Urothelium cell line (cell line): ENCODE measurements at regions not wholly inside any gene's neighbourhood (a gene's known extent, or its start where the extent isn't known, plus 50 kb on each side); places are given as distances from the start of the nearest gene placed in this dataset.

Experiments used
- DNase-seq: peaks from one replicate; pipeline ENCODE4 v3.0.0; 2011; ENCODE audit warnings: low spot score, mixed read lengths
- FAIRE-seq: peaks from 2 replicates; lab custom pipeline; 2011; peaks lifted over from hg19 to GRCh38; lab: Jason Lieb, UNC

DNA sequence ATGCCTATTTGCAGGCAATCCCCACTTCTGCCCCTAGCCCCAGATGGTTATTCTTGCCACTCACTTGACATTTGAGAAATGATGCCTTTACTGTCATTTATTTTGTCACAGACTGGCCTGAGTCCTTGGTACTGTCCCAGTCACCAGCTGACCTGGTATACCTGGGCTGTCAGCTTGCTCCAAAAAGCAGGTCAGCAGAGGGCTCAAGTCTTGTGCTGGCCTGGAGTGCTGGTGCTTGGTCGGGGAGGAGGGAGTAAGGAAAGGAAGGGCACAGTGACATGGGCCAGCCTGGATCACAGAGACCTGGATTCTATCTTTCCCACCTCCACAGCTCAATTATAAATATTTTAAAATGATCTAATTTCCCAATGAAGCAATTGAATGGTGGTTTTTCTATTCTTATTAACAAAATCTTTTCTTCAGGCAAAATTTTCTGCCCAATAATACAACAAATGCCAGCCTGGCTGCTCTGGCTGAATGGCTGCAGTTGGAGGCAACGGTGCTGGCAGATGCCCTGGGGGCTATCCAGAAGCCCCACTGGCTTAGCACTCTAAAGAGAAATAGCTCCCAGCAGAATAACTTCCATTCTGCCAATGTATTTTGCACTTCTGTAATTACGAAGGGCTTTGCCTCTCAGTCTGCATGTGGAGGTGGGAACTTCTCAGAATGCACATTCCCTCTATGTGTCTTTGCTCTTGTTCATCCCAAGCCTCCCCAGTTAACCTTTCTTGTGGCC lies 160.6 kb downstream of the GADD45G start:
- FAIRE-seq (no peak), DNase-seq (no peak)

DNA sequence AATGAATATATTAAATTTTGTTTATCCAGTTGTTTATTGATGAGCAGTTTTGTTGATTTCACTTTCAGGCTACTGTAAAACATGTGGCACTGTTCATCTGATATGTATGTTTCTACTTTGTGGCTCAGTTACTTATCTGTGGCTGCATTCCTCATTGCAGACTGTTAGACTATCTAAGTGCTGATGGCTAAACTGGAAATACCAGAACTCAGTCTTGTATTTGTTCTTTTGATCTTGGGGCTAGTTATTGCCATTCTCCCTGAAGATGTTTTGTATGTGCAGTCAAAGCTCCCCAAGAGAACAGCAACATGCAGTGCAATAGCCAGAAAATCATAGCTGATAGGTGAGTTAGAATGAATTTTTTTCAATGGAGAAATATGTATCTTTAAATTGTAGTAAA lies 162.2 kb downstream of the GADD45G start:
- DNase-seq = no peak
- FAIRE-seq = no peak

DNA sequence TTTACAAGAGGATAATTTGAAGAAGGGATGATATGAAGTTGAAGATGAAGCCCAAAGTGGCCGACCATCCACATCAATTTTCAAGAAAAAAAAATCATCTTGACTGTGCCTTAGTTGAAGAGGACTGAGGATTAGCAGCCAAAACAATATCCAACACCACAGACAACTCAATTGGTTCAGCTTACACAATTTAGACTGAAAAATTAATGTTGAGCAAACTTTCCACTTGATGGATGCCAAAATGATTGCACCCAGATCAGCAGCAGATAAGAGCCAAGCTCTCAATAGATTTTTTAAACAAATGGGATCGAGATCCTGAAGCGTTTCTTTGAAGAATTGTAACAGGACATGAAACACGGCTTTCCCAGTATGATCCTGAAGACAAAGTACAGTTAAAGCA lies 163.2 kb downstream of the GADD45G start:
- FAIRE-seq = no peak
- no peak for DNase-seq

DNA sequence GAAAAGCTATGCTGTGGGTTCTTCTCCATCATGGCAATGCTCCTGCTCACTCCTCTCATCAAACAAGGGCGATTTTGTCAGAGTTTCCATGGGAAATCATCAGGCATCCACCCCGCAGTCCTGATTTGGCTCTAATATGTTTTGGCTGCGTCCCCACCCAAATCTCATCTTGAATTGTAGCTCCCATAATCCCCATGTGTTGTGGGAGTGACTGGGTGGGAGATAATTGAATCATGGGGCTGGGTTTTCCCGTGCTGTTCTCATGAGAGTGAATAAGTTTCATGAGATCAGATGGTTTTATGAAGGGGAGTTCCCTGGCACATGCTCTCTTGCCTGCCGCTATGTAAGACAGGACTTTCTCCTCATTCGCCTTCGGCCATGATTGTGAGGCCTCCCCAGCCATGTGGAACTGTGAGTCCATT lies 163.8 kb downstream of the GADD45G start:
- DNase-seq (no peak), FAIRE-seq (no peak)

DNA sequence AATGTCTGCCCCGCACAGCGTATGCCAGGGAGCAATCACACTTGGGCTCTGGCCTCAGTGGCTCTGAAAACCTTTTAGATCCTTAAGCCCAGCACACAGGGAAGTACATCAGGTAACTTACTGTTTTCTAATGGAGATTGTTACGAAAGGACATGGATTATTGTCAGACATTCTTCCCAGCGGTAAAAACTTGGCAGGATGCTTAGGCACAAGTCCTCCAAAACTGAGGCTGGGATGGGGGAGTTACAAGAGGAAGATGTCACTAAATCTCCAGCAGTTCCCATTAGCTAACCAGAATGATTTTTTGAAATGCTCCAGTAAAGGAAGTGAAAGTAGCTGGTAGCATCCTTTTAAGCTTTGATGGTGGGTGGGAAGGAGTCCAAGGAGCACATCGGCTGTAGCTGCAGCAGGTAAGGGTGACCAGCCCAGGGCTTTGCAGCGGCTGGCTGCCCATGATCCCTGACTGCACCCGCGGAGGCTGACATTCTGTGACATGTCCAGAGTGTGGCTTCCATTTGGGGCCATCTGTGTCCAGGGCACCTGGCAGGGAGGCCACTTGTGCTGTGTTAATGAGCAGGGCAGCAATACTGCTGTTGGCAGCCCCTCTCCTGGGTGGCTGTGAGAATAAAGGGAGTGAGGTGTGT lies 165.8 kb downstream of the GADD45G start:
- DNase-seq = no peak
- FAIRE-seq = no peak

DNA sequence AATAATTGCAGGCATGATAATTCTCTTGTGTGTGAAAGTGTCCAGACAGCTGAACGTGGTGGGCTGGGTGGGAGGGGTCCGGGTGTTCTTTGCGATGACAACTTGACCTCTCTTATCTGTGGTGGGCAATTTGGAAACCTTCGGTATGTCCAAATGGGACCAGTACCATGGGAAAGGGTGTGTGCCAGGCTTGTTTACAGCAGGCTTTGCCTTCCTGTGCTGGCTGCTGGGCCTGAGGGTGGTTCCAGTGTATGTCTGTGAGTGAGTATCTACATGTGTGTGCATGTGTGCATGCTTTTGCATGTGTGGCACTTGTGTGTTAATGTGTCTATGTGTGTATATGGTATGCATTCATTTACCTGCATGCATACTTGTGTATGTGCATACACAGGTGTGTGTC lies 166.4 kb downstream of the GADD45G start:
- no peak for DNase-seq
- no peak for FAIRE-seq

DNA sequence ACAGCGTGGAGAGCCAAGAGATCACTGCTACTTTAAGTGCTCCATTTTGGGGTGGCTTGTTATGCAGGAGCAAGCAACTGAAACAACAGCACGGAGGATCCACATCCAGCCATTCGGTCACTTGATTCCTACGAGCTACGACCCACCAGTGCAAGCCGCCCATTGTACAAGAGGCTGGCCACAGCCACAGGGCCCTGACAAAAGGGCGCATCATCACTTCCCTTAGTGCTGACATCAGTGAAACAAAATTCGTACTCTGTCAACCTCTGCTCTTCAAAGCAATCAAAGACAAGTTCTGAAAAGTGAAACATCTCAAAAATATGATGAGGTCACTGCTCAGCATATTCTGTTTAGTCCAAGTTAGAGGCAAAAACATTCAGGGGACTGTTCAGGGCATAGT lies 168.4 kb downstream of the GADD45G start:
- FAIRE-seq (no peak), DNase-seq (no peak)

DNA sequence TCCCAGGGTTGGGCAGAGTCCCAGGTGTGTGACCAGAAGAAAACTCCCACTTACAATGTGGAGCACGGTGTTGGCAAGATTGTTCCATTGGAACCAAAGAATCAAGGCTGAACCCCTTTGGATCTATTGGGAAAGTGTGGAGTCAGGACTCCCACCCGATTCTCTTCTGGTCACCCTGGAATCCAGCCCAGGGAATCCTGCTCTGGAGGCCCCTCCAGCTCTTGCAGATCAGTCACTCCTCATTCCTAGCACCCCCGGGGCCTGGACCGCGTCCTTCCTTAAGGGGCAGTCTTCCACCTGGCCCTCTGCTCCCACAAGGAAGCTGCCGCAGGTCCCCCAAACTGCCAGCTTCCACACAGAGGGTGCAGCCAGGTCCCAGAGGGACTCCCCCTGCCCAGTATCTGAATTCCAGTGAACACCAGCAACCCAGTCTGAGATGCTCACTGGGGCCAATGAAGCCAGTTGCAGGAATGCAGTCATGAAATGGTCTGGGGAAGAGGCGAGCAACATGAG lies 170.1 kb downstream of the GADD45G start:
- DNase-seq (no peak), FAIRE-seq (no peak)

DNA sequence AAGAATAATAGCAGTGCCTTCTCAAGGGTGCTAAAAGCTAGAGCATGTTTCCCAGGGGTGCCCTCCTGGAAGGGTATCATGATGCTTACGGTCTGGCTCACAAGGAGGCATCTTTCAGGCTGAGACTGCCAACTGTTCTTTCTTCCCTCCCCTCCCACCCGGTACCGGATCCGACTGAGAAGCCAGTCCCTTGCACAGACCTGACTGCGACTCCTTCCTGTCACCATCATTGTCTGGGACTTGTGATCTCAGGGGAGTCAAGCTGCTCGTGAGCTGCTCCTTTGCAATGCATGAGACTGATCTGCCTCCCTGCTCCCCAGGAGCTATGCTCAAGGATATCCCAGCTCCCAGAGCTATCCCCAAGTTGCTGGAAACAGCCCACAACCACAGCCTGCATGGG lies 170.8 kb downstream of the GADD45G start:
- FAIRE-seq = no peak
- DNase-seq = no peak

DNA sequence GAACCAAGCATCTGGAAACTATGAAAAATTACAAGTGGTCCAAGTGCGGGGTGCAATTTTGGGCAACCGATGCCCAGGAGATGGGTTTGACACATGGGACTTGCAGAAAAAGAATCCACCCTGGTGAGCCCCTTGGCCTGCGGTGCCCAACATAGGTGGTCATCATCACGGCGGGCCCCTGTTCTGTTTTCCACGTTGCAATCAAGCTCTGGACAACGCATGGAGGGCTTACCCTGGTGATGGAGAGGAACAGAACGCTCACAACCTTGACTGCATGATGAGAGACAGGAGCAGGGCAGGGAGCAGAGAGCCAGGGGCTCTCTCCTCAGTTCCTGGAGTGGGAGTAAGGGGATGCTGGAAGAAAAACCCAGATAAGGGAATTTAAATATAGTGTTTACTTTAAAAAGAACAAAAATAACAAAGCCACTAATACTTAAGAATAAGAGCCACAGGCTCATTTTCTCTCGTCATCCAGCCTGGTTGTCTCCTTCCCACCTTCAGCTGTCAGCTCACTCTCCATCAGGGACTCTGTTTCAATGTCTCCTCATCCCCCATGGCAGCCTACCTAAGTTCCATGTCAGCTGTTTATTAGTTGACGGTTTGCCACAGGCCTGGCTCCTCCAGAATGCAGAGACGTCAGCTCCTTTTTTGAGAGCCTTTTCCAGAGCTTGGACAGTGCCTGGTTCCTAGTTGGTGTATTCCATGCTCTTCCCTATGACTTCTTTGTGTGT lies 172.1 kb downstream of the GADD45G start:
- FAIRE-seq = no peak
- no peak for DNase-seq

DNA sequence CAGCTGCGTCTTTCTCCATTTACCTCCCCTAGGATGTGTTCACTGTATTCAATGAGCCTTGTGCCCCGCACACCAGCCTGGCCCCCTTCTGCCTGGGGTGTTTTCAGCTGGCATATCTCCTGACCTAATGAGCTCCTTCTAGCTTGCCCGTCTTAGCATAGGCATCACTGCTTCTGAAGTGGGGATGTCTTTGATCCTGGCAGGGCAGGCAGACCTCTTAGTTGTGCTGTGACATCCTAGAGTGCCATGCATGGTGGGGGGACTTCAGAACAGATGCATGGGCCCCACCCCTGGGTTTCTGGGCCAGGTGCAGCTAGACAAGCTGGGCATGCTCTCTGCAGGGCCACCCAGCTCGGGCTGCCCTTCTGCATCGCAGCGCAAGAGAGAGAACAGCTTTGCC lies 172.7 kb downstream of the GADD45G start:
- FAIRE-seq = no peak
- no peak for DNase-seq

DNA sequence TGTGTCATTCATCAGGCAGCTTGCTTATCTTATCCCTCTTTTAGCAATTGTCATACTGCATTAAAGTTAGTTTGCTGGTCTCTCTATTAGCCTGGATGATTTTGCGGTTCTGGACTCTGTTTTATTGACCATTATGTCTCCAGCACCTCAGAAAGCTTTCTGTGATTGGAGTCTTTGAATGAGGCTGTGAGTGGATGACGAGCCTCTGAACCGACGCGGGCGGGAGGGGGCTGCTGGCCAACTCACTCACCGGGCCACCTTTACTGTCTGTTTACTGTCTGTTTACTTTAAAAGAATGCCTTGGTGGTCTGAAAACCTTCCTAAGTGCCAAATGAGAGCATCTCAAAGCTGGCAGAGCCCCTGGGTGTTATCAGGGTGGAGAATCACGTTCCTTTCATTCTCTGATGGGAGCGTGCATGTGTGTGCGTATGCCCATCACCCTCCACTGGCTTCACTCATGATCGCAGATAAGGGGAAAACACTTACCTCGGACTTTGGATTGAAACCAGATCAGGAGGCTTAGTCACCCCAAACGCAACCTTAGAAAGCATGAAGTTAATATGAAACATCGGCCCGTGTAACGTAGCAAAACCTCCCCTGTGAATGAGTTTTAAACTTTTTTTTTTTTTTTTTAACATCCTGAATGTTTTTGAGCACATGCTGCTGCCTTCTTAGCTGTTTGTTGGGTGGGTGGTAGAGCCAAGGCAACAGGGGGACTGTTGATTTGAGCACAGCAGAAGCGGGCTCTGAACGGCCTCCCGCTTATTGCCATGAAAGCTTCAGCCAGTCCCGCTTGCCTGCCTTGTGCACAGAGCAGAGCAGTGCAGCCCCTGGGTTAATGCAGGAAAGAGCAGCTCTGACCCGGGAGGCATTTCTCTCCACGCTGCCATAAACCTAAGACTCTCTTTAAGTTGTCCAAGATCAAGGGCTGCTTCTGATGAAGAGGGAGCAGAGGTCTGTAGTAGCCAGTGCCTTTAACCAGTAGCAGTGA lies 173.6 kb downstream of the GADD45G start:
- no peak for FAIRE-seq
- no peak for DNase-seq

DNA sequence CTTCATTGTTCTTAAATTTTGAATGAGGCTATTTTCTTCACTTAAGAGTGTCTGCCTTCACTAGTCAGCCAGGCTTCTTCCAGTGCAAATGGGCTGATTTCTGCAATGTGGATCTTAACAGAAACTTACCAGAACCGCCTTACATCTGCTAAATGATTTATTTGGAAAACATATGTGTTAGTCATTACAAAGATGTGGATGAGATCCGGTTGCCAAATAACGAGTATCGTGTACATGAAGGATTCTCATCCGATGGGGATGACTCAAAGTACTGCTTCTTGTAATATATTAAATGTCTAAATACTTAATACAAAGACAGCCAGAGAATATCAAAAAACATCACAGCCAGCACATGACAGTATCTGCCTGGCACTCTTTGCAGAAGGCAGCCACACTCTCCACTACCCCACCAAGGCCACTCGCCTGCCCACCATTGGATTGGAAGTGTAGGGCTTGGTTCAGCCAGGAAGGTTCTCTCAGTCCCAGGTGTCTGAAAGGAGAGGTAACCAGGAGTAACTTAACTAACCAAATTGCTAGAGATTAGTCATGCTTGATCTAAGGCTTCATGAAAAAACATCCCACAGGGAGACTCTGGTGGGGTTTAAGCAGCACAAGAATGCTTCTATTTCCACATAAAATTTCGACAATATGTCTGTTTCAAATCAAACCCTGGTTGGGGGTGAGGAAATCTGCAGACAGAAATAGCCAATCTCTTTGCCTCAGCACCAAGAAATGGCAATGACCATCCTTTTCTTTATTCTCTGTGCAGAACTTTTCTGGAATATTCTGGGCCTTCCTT lies 174.8 kb downstream of the GADD45G start:
- DNase-seq = no peak
- no peak for FAIRE-seq

DNA sequence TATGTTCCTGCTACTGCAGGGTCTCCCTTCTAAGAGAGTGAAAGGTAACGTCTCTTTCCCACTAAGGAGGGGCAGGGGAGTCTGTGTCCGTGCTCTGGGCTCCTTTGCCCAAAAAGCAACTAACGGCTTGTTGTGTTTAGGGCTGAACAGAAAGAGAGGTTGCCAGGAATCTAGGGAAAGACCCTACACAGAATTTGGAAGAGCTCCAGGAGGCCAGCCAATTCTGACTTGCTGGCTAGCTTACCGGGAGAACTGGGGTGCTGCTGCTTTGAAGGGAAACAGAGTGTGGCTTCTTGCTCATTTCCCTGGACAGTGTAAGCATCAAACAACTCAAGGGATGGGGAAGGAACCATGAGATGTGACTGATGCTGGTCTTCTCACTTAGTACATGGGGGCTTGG lies 176.1 kb downstream of the GADD45G start:
- DNase-seq (no peak), FAIRE-seq (no peak)

DNA sequence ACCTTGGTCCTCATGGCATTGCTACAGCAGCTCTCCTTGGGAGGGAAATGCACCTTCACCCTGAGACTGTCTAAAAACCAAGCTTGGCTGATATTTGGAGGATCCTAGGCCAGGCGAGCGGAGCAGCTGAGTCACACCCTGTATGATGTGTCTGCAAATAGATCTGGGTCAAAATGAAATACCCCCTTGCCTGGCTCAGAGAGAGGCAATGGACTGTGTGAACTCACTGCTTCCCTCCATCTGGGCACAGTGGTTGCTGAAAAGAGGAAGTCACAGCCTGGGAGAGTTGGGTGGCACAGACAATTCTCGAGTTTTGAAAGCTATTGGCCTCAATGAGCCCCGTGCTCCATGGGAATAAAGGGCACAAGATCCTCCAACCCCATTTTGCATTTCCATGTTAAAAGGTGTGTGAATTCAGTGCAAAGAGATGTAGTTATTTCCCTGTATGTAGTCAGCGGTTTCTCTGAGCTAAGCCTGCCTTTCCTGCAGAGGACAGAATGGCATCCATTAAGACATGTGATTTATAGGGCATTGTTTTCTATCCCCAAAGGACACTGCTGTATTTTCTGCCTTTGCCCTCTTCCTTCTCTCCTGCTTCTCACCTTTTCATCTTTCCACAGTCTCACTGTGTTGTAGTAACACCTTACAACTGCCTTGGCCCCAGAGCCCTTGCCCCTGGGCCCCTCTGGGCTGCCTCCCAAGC lies 177.2 kb downstream of the GADD45G start:
- no peak for DNase-seq
- no peak for FAIRE-seq

DNA sequence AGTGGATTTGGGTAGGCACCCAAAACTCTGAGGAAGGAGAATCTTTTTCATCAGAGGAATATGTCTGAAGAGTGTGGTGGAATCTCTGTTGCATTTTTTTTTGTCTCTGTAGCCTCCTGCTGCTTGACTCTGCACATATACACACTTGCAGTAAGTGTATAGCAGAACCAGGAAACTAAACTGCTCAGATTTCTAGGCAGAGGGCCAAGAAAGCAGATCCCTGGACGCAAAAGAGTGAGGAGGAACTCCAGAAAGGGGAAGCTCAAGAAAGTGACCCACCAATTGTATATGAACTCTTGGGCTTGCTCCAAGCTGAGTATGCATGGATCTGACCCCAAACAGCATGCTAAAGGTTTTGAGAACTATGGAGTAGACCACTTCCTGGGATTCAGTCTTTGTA lies 181.8 kb downstream of the GADD45G start:
- DNase-seq (no peak), FAIRE-seq (no peak)

DNA sequence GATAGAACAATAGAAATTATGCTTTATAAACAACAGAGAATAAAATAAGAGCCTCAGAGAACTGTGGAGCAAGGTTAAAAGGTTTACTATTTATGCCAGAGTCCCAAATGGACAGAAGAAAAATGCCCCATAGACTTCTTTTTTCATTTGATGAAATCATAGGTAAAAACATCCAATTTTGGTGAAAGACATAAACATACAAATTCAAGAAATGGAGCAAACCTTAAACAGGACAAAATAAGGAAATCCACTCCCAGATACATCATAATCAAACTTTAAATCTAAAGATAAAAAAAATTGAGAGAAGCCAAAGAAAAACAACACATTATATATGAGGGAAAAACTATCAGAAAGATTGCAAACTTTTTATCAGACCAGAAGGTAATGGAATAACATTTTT lies 182.8 kb downstream of the GADD45G start:
- DNase-seq = no peak

DNA sequence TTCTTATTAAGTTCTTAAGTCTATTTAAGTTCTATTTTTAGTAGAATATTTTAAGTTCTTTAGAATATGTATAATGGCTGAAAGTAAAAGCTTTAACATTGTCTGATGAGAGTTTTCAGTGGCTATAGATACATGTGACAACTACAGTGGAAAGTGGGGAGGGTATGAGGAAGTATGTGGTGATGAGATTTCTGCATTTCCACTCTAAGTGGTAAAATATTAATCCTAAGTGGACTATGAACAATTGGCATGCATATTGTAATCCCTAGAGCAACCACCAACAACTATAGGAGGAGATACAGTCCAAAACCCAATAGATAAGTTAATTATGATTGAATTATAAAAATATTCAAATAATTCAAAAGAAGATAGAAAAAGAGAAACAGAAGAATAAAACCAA lies 183.6 kb downstream of the GADD45G start:
- FAIRE-seq = no peak
- DNase-seq = no peak

More for the DNA sequence above, 182.8 kb downstream of the GADD45G start:
- no peak for FAIRE-seq

DNA sequence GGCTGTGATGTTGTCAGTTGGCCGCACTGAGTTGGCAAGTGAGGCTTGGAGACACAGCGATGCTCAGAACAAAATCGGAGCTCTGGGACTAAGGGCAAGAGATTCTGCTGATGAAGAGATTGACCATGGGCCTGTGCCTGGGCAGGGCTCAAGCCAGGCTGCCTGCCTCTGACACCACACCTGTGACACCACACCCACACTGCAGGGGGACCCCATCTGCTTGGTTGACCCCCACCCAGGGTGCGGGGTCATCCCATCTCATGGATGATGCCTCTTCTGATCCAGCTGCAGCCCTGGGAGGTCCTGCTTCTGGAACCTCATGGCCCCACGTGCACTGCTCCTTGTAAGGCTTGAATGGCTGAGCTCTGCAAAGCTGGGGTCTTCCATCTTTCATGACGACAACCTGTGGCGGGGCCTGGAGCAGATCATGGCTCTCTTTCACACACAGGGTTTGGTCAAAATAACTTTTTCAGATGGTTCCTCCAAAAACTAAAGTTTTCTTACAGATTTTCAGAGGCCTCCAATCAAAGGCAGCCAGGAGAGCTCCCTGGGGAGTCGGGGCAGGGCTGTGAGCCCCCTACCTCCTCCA lies 185.2 kb downstream of the GADD45G start:
- no peak for FAIRE-seq
- no peak for DNase-seq
